KBM-7 (cell line): ENCODE measurements at regions not wholly inside any gene's neighbourhood (a gene's known extent, or its start where the extent isn't known, plus 50 kb on each side); places are given as distances from the start of the nearest gene placed in this dataset.
"Not testable (repeated sequence)": the region's sequence is repeated elsewhere in the genome, so short reads cannot be mapped to it uniquely, and the experiment has no call there.

Experiments used
- DNase-seq: peaks from one replicate; pipeline ENCODE4 v3.0.0-alpha.2; 2015
- in situ Hi-C: fragments of 300-500 bp; cut with MboI; formaldehyde crosslinking; loops from 2 replicates; pipeline ENCODE4 v1.14.3; 2020; ENCODE audit warnings: low sequenced_read_pairs, low pct_unique_long_range_greater_than_20kb, mixed read lengths

- peak; percentile 60 for DNase-seq
- in situ Hi-C loops: loop anchor here (25.0 kb wide), 1 partner anchor 308 kb away; no protein-coding TSS in a partner anchor
Measured at GRCh38 chr6:135129136-135129856, 51.8 kb upstream of the MYB start.

GRCh38 chr6:135128268-135128914 lies 52.7 kb upstream of the MYB start:
- in situ Hi-C loops: loop anchor here (25.0 kb wide), 1 partner anchor 309 kb away; no protein-coding TSS in a partner anchor
- peak; percentile 75 for DNase-seq

- no peak for DNase-seq
- in situ Hi-C loops: loop anchor here (25.0 kb wide), 1 partner anchor 311 kb away; no protein-coding TSS in a partner anchor
Measured at GRCh38 chr6:135126729-135127128, 54.4 kb upstream of the MYB start.

GRCh38 chr6:135126034-135126433 lies 55.1 kb upstream of the MYB start:
- in situ Hi-C loops: loop anchor here (25.0 kb wide), 1 partner anchor 311 kb away; no protein-coding TSS in a partner anchor
- DNase-seq: no peak

GRCh38 chr6:135121434-135121833 lies 59.7 kb upstream of the MYB start:
- no peak for DNase-seq
- in situ Hi-C loops: no loop called here

- in situ Hi-C loops: no loop called here
- no peak for DNase-seq
Measured at GRCh38 chr6:135118134-135118730, 62.9 kb upstream of the MYB start.

GRCh38 chr6:135117413-135117968 lies 62.9 kb upstream of the HBS1L start:
- in situ Hi-C loops: no loop called here
- DNase-seq: no peak

- in situ Hi-C loops: no loop called here
- no peak for DNase-seq
Measured at GRCh38 chr6:135116571-135116970, 61.9 kb upstream of the HBS1L start.

- DNase-seq: no peak
- in situ Hi-C loops: no loop called here
Measured at GRCh38 chr6:135115834-135116233, 61.2 kb upstream of the HBS1L start.

- no peak for DNase-seq
- in situ Hi-C loops: no loop called here
Measured at GRCh38 chr6:135115411-135115810, 60.8 kb upstream of the HBS1L start.

GRCh38 chr6:135114355-135115145 lies 59.9 kb upstream of the HBS1L start:
- no peak for DNase-seq
- in situ Hi-C loops: no loop called here

GRCh38 chr6:135113860-135114259 lies 59.2 kb upstream of the HBS1L start:
- no peak for DNase-seq
- in situ Hi-C loops: no loop called here

- in situ Hi-C loops, DNase-seq: not testable (repeated sequence)
Measured at GRCh38 chr6:135112951-135113350, 58.3 kb upstream of the HBS1L start.

- in situ Hi-C loops: not testable (repeated sequence)
Measured at GRCh38 chr6:135110261-135110781, 55.7 kb upstream of the HBS1L start.

GRCh38 chr6:135109761-135110160 lies 55.1 kb upstream of the HBS1L start:
- DNase-seq: no peak
- in situ Hi-C loops: no loop called here

More at GRCh38 chr6:135110261-135110781, 55.7 kb upstream of the HBS1L start:
- DNase-seq: peak; percentile 28

GRCh38 chr6:135108692-135109091 lies 54.1 kb upstream of the HBS1L start:
- DNase-seq: no peak
- in situ Hi-C loops: no loop called here

GRCh38 chr6:135106611-135107010 lies 52.0 kb upstream of the HBS1L start:
- in situ Hi-C loops: no loop called here
- no peak for DNase-seq

GRCh38 chr6:135105710-135106109 lies 51.1 kb upstream of the HBS1L start:
- in situ Hi-C loops: no loop called here
- no peak for DNase-seq

GRCh38 chr6:135105299-135105698 lies 50.7 kb upstream of the HBS1L start:
- DNase-seq: no peak
- in situ Hi-C loops: no loop called here
